Neural progenitor cell (in vitro differentiated cells): ENCODE measurements at regions not wholly inside any gene's neighbourhood (a gene's known extent, or its start where the extent isn't known, plus 50 kb on each side); places are given as distances from the start of the nearest gene placed in this dataset.

Experiments used
- EZH2phosphoT487 ChIP-seq: fragments of 200-600 bp; sonication (generic); IDR thresholded peaks from 2 replicates; pipeline ENCODE4 v1.6.1; 2017; ENCODE audit warnings: antibody characterized with exemption
- TF ChIP-seq, protein P1 (sequence below): fragments of 200-600 bp; sonication (generic); IDR thresholded peaks from 2 replicates; pipeline ENCODE4 v1.5.1; 2017; ENCODE audit warnings: antibody characterized with exemption, mild to moderate bottlenecking

DNA sequence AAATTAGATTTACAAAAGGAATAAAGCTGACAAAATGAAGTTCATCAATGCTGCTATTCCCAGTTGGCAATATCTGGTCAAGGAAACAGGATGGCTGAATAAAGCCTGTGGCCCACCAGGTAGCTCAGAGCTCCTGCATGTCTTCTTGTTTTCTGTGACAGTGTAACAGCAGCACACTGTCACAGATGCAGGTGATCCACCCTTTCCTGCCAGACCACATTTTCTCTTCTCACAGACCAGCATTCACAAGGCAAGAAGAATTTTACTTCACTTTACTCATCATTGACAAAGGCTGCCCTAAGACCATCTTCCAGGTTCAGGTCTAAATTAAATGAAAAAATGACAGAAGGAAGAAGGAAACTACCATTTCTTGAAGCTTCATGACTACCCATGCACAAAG is 166.2 kb upstream of the MEIS1 start:
- TF ChIP-seq, protein P1, sequence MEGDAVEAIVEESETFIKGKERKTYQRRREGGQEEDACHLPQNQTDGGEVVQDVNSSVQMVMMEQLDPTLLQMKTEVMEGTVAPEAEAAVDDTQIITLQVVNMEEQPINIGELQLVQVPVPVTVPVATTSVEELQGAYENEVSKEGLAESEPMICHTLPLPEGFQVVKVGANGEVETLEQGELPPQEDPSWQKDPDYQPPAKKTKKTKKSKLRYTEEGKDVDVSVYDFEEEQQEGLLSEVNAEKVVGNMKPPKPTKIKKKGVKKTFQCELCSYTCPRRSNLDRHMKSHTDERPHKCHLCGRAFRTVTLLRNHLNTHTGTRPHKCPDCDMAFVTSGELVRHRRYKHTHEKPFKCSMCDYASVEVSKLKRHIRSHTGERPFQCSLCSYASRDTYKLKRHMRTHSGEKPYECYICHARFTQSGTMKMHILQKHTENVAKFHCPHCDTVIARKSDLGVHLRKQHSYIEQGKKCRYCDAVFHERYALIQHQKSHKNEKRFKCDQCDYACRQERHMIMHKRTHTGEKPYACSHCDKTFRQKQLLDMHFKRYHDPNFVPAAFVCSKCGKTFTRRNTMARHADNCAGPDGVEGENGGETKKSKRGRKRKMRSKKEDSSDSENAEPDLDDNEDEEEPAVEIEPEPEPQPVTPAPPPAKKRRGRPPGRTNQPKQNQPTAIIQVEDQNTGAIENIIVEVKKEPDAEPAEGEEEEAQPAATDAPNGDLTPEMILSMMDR, result no peak
- no peak for TF ChIP-seq EZH2phosphoT487
